ENCODE measurements at regions not wholly inside any gene's neighbourhood (a gene's known extent, or its start where the extent isn't known, plus 50 kb on each side); places are given as distances from the start of the nearest gene placed in this dataset.

DNA sequence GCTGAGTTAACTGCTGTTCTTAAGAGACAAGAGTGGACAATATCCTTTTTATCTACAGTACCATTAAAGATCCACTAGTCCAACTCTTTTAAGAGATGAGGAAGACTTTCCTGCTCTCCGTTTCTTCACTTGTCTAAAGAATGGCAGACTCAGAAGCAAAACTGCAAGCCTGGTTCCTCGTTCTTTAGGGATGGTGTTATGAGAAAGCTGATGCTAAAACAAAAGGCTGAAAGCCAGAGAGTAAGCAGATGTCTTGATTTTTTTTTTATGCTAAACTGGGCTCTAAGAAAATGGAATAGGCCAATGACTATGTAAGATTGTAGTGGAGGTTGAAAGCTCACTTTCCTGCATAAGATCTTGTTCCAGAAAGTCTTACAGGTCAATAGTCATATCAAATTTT is 78.1 kb downstream of the CNGA2 start:
- Histone ChIP-seq H3K4me2 (ENCODE audit: extremely low read depth, insufficient read depth, low read length) (no peak overlapping the region), H3K79me2 (ENCODE audit: control insufficient read depth, insufficient read depth, low read length) (no peaks in the 10 kb centered on the region), H3K36me3 (ENCODE audit: control insufficient read depth, insufficient read depth, low read length) (no peaks in the 10 kb centered on the region), H3K27me3 (ENCODE audit: control insufficient read depth, insufficient read depth, low read length) (no peaks in the 10 kb centered on the region), H2AFZ (ENCODE audit: low read length) (no peak overlapping the region), H4K20me1 (ENCODE audit: control insufficient read depth, extremely low read depth, insufficient read depth, low read length) (no peaks in the 10 kb centered on the region), H3K4me3 (replicated peaks in 1 of 4; ENCODE audit: control extremely low read depth in 1 of 4, insufficient read depth in 1 of 4, low read depth in 3 of 4, low read length in 4 of 4) (no peak overlapping the region), H3K4me1 (ENCODE audit: control insufficient read depth, extremely low read depth, insufficient read depth, low read length) (no peaks in the 10 kb centered on the region), H3K9ac (ENCODE audit: insufficient read depth, low read length) (no peak overlapping the region), H3K9me3 (ENCODE audit: control insufficient read depth, insufficient read depth, low read depth, low read length) (no peaks in the 10 kb centered on the region), H3K27ac (ENCODE audit: insufficient read depth, low read length) (no peak overlapping the region)
- no peak for DNase-seq (ENCODE audit: low read depth in 2 of 2)
- TF ChIP-seq, protein P1, sequence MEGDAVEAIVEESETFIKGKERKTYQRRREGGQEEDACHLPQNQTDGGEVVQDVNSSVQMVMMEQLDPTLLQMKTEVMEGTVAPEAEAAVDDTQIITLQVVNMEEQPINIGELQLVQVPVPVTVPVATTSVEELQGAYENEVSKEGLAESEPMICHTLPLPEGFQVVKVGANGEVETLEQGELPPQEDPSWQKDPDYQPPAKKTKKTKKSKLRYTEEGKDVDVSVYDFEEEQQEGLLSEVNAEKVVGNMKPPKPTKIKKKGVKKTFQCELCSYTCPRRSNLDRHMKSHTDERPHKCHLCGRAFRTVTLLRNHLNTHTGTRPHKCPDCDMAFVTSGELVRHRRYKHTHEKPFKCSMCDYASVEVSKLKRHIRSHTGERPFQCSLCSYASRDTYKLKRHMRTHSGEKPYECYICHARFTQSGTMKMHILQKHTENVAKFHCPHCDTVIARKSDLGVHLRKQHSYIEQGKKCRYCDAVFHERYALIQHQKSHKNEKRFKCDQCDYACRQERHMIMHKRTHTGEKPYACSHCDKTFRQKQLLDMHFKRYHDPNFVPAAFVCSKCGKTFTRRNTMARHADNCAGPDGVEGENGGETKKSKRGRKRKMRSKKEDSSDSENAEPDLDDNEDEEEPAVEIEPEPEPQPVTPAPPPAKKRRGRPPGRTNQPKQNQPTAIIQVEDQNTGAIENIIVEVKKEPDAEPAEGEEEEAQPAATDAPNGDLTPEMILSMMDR (conservative IDR thresholded peaks at IDR 0.05 in 1 of 2, IDR thresholded peaks at IDR 0.05 in 1 of 2; ENCODE audit: low read depth in 1 of 2, low read length in 2 of 2), result no peak

DNA sequence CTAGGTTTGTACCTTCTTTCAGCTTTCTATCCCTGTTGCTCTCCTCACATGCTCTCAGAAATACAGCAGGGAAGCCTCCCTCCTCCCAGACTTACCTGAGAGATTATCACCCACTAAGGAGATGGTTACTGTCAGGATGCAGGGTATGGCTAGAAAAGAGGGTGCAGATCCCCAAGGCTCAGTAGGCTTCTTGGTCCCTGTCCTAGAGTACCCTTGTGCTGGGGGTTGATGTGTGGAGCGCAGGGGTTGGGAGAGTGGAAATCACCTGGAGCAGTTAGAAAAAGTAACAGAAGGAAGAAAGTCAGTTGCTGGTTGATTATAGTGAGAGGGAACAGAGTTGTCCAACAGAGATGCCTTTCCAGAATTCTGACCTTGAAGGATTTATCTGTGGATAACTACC is 80.2 kb downstream of the CNGA2 start:
- no peaks in the 10 kb centered on the region for H3K4me1 ChIP-seq (ENCODE audit: control insufficient read depth, extremely low read depth, insufficient read depth, low read length)
- no peak for TF ChIP-seq EZH2 (IDR thresholded peaks at IDR 0.05; ENCODE audit: low read length, missing control alignments)
- H3K9me3 ChIP-seq (ENCODE audit: control insufficient read depth, insufficient read depth, low read depth, low read length), result no peaks in the 10 kb centered on the region
- no peak overlapping the region for H3K4me2 ChIP-seq (ENCODE audit: extremely low read depth, insufficient read depth, low read length)
- no peak overlapping the region for H3K9ac ChIP-seq (ENCODE audit: insufficient read depth, low read length)
- no peaks in the 10 kb centered on the region for H3K36me3 ChIP-seq (ENCODE audit: control insufficient read depth, insufficient read depth, low read length)
- no peak overlapping the region for H3K27ac ChIP-seq (ENCODE audit: insufficient read depth, low read length)
- no peaks in the 10 kb centered on the region for H4K20me1 ChIP-seq (ENCODE audit: control insufficient read depth, extremely low read depth, insufficient read depth, low read length)
- H3K27me3 ChIP-seq (ENCODE audit: control insufficient read depth, insufficient read depth, low read length), result no peaks in the 10 kb centered on the region
- no peak overlapping the region for H2AFZ ChIP-seq (ENCODE audit: low read length)
- no peak overlapping the region for H3K4me3 ChIP-seq (replicated peaks in 1 of 4; ENCODE audit: control extremely low read depth in 1 of 4, insufficient read depth in 1 of 4, low read depth in 3 of 4, low read length in 4 of 4)
- no peaks in the 10 kb centered on the region for H3K79me2 ChIP-seq (ENCODE audit: control insufficient read depth, insufficient read depth, low read length)
- no peak for DNase-seq (ENCODE audit: low read depth in 2 of 2)

DNA sequence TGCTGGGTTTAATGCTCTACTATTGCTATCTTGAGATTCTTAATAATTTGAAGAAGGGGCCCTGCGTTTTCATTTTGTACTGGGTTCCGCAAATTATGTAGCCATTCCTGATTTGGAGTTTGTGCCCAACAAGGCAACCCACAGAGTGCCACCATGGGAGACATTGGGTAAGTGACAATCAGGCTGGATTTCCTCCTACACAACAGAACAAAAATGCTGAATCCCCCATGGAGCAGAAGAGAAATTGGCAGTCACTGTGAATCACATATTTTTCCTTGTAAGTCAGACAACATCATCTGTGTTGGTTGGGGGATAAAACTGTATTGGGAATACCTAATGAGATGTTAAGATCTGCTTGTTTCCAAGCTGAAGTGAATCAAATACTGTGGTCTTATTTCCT is 80.9 kb downstream of the CNGA2 start:
- Histone ChIP-seq H3K9me3 (ENCODE audit: control insufficient read depth, insufficient read depth, low read depth, low read length) (no peaks in the 10 kb centered on the region), H3K27me3 (ENCODE audit: control insufficient read depth, insufficient read depth, low read length) (no peaks in the 10 kb centered on the region), H3K4me2 (ENCODE audit: extremely low read depth, insufficient read depth, low read length) (no peak overlapping the region), H3K4me3 (replicated peaks in 1 of 4; ENCODE audit: control extremely low read depth in 1 of 4, insufficient read depth in 1 of 4, low read depth in 3 of 4, low read length in 4 of 4) (no peak overlapping the region), H4K20me1 (ENCODE audit: control insufficient read depth, extremely low read depth, insufficient read depth, low read length) (no peaks in the 10 kb centered on the region), H2AFZ (ENCODE audit: low read length) (no peak overlapping the region), H3K4me1 (ENCODE audit: control insufficient read depth, extremely low read depth, insufficient read depth, low read length) (no peaks in the 10 kb centered on the region), H3K9ac (ENCODE audit: insufficient read depth, low read length) (no peak overlapping the region), H3K36me3 (ENCODE audit: control insufficient read depth, insufficient read depth, low read length) (no peaks in the 10 kb centered on the region), H3K79me2 (ENCODE audit: control insufficient read depth, insufficient read depth, low read length) (no peaks in the 10 kb centered on the region), H3K27ac (ENCODE audit: insufficient read depth, low read length) (no peak overlapping the region)
- TF ChIP-seq, protein P1 (conservative IDR thresholded peaks at IDR 0.05 in 1 of 2, IDR thresholded peaks at IDR 0.05 in 1 of 2; ENCODE audit: low read depth in 1 of 2, low read length in 2 of 2), result no peak
- TF ChIP-seq EZH2 (IDR thresholded peaks at IDR 0.05; ENCODE audit: low read length, missing control alignments), result no peak
- DNase-seq (ENCODE audit: low read depth in 2 of 2), result peak in 1 of 2 donors; percentile 81

Data from fibroblast of lung (primary cell).